ENCODE measurements at regions not wholly inside any gene's neighbourhood (a gene's known extent, or its start where the extent isn't known, plus 50 kb on each side); places are given as distances from the start of the nearest gene placed in this dataset.

DNA sequence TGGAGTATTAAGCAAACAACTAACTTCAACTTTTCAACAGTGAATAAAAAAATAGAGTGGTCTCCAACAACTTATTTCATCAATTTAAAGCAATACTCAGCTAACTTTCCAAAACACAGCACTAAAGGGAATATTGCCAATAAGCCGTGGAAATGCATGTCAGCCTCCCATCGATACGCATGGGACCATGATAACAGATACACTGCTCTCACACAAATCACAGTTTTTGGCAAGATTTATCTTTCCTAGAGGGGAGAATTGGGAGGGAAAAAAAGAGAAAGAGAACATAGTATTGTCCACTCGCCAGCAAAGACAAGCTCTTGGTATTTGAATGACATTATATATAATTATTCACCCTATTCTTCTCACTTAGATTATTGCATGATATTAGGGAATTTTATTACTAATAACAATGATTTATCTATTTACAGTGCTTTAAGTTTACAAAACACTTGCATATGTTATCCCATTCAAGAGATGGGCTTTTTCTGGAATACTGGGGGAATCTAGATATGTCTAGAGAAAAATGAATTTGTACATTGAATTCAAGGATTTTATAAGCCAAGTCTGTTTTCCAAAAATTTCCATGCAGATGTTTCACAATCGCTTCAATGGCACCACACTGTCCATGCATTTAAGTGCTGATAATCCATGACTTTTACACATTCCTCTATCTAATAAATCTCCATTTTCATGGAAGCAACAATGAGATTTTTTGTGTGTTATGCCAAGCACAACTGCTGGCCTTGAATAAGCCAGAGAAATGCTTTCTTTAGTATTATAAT, 194.0 kb upstream of the MGMT start:
- Histone ChIP-seq H3K79me2 (ENCODE audit: low read depth) (no peaks in the 10 kb centered on the region), H3K4me1 (peaks cover 1% of the 10 kb centered on the region), H3K9me3 (ENCODE audit: low read depth) (no peaks in the 10 kb centered on the region), H3K4me2 (no peak overlapping the region), H3K27ac (no peak overlapping the region), H4K20me1 (ENCODE audit: low read depth) (no peaks in the 10 kb centered on the region), H3F3A (ENCODE audit: low read depth) (no peaks in the 10 kb centered on the region), H3K27me3 (no peaks in the 10 kb centered on the region), H2AFZ (replicated peaks) (no peak overlapping the region), H3K9ac (no peak overlapping the region), H3K36me3 (no peaks in the 10 kb centered on the region), H3K4me3 (no peak overlapping the region)
- TF ChIP-seq EZH2 (IDR thresholded peaks at IDR 0.05) (no peak), EZH2phosphoT487 (IDR thresholded peaks at IDR 0.05) (no peak)
- TF ChIP-seq, protein P1, sequence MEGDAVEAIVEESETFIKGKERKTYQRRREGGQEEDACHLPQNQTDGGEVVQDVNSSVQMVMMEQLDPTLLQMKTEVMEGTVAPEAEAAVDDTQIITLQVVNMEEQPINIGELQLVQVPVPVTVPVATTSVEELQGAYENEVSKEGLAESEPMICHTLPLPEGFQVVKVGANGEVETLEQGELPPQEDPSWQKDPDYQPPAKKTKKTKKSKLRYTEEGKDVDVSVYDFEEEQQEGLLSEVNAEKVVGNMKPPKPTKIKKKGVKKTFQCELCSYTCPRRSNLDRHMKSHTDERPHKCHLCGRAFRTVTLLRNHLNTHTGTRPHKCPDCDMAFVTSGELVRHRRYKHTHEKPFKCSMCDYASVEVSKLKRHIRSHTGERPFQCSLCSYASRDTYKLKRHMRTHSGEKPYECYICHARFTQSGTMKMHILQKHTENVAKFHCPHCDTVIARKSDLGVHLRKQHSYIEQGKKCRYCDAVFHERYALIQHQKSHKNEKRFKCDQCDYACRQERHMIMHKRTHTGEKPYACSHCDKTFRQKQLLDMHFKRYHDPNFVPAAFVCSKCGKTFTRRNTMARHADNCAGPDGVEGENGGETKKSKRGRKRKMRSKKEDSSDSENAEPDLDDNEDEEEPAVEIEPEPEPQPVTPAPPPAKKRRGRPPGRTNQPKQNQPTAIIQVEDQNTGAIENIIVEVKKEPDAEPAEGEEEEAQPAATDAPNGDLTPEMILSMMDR (IDR thresholded peaks at IDR 0.05), result no peak
- H3K4me1 Mint-ChIP-seq, result no peaks in the 10 kb centered on the region
- no peaks in the 10 kb centered on the region for H3K36me3 Mint-ChIP-seq
- peaks cover 3% of the 10 kb centered on the region for H3K9me3 Mint-ChIP-seq
- no peak for DNase-seq (ENCODE audit: low spot score)
- H3K27ac Mint-ChIP-seq, result no peak overlapping the region
- no peaks in the 10 kb centered on the region for H3K27me3 Mint-ChIP-seq (ENCODE audit: insufficient read depth, low read depth)
- H3K4me3 Mint-ChIP-seq, result no peak overlapping the region

DNA sequence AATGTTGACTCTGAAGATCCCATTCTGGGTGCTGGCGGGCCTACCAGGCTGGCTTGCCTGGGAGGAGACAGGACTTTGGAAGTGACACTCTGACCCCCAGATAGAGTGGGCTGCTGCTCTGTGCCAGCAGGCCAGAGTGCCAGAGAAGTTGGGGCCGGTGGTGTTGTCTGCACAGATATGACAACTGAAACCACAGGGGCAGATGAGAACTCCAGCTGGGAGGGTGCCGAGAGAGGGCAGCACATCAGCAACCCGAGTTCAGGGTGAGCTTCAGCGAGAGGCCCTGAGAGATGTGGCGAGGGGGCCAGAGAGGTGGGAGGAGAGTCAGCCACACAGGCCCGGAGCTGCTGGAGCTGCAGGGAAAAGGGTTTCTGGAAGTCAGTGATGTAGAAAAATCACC, 193.2 kb upstream of the MGMT start:
- TF ChIP-seq, protein P1 (IDR thresholded peaks at IDR 0.05), result no peak
- no peak for TF ChIP-seq EZH2 (IDR thresholded peaks at IDR 0.05)
- TF ChIP-seq EZH2phosphoT487 (IDR thresholded peaks at IDR 0.05), result no peak
- Mint-ChIP-seq H3K27me3 (ENCODE audit: insufficient read depth, low read depth) (no peaks in the 10 kb centered on the region), H3K36me3 (no peaks in the 10 kb centered on the region), H3K4me3 (no peak overlapping the region), H3K9me3 (peaks cover 3% of the 10 kb centered on the region), H3K4me1 (no peaks in the 10 kb centered on the region), H3K27ac (no peak overlapping the region)
- Histone ChIP-seq H3K27ac (no peak overlapping the region), H3K27me3 (no peaks in the 10 kb centered on the region), H3K4me3 (no peak overlapping the region), H3K4me2 (no peak overlapping the region), H3K9me3 (ENCODE audit: low read depth) (no peaks in the 10 kb centered on the region), H2AFZ (replicated peaks) (no peak overlapping the region), H3K4me1 (no peaks in the 10 kb centered on the region), H4K20me1 (ENCODE audit: low read depth) (no peaks in the 10 kb centered on the region), H3K9ac (no peak overlapping the region), H3K79me2 (ENCODE audit: low read depth) (no peaks in the 10 kb centered on the region), H3K36me3 (no peaks in the 10 kb centered on the region), H3F3A (ENCODE audit: low read depth) (no peaks in the 10 kb centered on the region)
- DNase-seq (ENCODE audit: low spot score), result no peak

DNA sequence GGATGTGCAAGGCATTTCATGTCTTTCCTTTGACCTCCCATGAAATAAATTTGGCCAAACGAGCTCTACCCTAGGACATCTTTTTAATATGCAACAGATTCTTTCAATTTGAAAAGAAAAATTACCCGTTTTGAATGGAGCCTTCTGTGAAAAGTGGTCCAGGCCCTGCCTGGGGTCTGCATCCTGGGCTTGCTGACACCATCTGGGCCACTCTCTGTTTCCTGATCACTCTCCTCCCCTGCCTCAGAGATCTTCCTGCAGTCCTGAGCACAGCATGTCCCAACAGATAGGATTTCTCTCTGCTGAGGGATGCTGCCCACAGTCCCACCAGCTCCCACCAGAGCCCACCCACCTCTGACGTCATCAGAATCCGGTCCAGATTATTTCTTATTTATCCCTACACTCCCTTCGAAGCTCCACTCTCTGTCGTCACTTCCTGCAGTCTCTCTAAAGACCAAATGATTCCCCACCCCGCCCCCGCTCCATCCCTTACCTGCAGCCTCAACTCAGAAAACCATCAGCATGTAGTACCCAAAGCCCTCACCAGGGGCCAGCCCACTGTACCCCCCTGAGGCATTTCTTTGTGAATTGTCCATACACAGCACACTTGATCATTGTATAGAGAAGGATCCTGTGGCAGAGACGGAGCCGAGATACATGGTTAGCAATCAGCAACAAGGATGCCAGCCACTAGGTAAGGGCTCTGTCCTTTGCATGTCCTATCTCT, 192.1 kb upstream of the MGMT start:
- no peaks in the 10 kb centered on the region for H3K79me2 ChIP-seq (ENCODE audit: low read depth)
- no peak overlapping the region for H3K4me2 ChIP-seq
- H4K20me1 ChIP-seq (ENCODE audit: low read depth), result no peaks in the 10 kb centered on the region
- H3K9ac ChIP-seq, result no peak overlapping the region
- peak overlapping the region; percentile 57 for H2AFZ ChIP-seq (replicated peaks)
- H3F3A ChIP-seq (ENCODE audit: low read depth), result no peaks in the 10 kb centered on the region
- no peaks in the 10 kb centered on the region for H3K9me3 ChIP-seq (ENCODE audit: low read depth)
- H3K27me3 ChIP-seq, result no peaks in the 10 kb centered on the region
- H3K27me3 Mint-ChIP-seq (ENCODE audit: insufficient read depth, low read depth), result no peaks in the 10 kb centered on the region
- H3K27ac Mint-ChIP-seq, result no peak overlapping the region
- peak; percentile 39 for DNase-seq (ENCODE audit: low spot score)
- H3K36me3 ChIP-seq, result no peaks in the 10 kb centered on the region
- H3K9me3 Mint-ChIP-seq, result peaks cover 3% of the 10 kb centered on the region
- H3K36me3 Mint-ChIP-seq, result no peaks in the 10 kb centered on the region
- no peaks in the 10 kb centered on the region for H3K4me1 Mint-ChIP-seq
- H3K4me1 ChIP-seq, result no peaks in the 10 kb centered on the region
- no peak overlapping the region for H3K4me3 ChIP-seq
- TF ChIP-seq EZH2 (IDR thresholded peaks at IDR 0.05), result no peak
- TF ChIP-seq EZH2phosphoT487 (IDR thresholded peaks at IDR 0.05), result no peak
- TF ChIP-seq, protein P1 (IDR thresholded peaks at IDR 0.05), result peak; percentile 48
- no peak overlapping the region for H3K27ac ChIP-seq
- H3K4me3 Mint-ChIP-seq, result no peak overlapping the region
